GM18519 (cell line): ENCODE measurements at regions not wholly inside any gene's neighbourhood (a gene's known extent, or its start where the extent isn't known, plus 50 kb on each side); places are given as distances from the start of the nearest gene placed in this dataset.

ENCODE experiments used
- ATAC-seq: cut with Tn5 transposase; IDR thresholded peaks from one replicate; pipeline ENCODE4 v1.9.1; 2021; ENCODE audit warnings: mild to moderate bottlenecking, moderate library complexity; ENCODE audit not compliant: unreplicated experiment, low FRiP score

GRCh38 chr3:168490981-168491380 lies 395.3 kb upstream of the GOLIM4 start:
- ATAC-seq: no peak

DNA sequence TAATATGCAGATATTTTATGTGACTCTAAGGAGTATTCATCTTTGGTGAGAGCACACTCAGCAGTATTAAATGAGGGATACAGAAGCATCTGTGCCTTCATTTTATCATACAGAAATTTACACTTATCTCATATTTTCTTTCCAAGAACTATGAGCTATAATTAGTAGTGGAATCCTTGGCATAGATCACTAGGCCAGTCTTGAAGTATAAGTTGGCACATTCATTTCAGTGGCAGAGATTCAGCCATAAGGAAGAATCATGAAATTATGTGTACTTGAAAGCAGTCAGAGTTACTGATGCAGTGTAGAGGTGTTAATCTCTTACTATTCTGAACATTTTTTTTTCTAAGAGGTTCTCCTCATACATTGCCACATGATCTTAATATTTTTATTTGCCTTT lies 393.6 kb upstream of the GOLIM4 start:
- no peak for ATAC-seq

DNA sequence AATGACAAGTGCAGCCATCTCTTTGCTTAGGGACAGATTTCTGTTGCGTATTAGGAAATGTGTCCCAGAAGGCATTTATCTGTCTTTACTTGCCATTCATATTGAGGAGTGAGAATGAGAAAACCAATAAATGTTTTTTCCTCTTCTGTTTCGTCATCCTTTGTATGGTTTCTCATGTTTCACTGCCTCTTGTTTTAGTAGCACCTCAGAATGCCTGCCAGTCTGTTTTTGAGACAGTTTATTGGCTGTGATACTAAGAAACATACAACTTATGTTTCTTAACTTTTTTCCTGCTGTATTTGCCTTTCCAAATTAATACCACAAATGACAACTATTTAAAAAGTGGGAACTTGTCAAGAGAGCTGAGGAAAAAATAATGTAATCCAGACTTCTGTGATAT lies 390.2 kb upstream of the GOLIM4 start:
- no peak for ATAC-seq

DNA sequence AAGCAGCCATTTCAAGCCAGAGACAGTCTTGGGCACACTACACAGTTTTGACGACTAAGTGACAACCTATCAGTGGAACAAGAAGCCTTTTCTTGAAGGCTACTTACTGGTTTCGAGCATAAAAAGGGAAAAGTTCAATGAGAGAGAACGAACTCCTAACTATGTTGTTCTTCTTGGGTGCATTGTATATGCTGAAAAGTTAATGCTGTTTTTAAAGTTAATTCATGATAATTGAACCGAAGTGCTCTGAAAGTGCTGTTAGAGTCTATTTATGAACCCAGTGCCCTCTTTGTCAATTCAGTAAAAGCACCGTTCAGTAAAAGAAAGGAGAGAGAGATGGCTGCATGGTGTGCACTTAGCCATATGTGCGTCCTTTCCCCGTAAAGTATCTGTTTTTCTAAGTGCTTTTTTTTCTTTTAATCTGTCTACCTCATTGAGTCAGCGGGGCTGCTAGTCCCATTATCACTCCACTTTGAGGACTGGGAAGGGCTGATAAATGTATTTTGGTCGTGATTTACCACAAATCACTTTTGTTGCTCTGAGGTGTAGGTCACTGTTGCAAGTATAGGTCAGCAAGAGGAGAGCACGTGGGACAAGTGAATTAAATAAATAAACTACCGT lies 380.7 kb upstream of the GOLIM4 start:
- no peak for ATAC-seq

GRCh38 chr3:168475704-168476103 lies 380.0 kb upstream of the GOLIM4 start:
- no peak for ATAC-seq

DNA sequence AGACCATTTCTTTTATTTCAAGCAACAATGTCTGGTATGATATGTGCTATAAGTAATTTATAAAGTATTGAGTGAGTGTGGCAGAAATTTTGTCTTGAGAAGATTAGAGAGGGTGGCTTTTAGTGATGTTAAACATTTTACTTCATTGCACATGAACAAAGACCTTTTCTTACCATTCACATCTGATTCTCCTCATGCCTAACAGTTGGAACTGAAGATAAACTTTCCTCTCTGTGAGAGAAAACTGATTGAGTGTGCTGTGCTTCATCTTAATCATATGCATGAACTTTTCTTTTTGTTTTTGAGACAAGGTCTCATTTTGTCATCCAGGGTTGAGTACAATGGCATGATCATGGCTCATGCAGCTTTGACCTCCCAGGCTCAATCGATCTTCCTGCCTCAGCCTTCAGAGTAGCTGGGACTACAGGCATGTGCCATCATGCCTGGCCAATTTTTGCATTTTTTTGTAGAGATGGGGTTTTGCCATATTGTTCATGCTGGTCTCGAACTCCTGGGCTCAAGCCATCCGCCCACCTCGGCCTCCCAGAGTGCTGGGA lies 377.7 kb upstream of the GOLIM4 start:
- ATAC-seq: no peak

DNA sequence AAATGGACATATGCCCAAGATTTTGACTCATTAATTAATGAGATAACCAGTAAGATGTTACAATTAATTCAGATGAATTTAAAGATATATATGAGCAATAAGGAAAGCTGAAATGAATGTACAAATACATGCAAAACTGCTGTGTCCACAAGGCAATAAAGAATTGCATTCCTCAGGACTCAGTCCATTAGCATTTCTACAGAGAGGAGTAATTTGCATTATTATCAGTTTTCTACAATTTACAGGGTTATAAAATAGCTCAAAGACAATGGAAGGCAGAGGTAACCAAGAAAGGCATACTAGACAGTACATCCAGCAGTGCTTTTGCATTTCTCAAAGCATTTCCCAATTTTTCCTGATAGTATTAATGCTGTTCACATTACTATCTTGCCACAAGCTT lies 377.1 kb upstream of the GOLIM4 start:
- ATAC-seq: no peak

GRCh38 chr3:168470380-168470779 lies 374.7 kb upstream of the GOLIM4 start:
- ATAC-seq: no peak

DNA sequence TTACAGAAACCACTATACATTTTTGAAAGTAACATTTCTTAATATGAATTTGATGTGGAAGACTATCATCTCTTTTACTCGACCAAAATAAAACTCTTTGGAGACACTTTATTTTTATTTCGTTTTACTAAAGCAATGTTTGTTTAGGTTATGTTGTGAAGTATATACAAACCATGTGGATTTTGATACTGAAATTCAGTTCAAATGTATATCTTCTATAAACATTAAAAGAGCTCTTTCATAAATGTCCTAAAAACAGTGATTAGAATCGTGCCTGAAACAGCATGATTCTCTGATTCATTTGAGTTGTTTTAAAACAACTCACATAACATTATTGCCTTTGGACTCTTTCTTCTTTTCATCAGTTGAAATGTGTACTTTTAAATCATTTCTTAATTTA lies 373.7 kb upstream of the GOLIM4 start:
- no peak for ATAC-seq

DNA sequence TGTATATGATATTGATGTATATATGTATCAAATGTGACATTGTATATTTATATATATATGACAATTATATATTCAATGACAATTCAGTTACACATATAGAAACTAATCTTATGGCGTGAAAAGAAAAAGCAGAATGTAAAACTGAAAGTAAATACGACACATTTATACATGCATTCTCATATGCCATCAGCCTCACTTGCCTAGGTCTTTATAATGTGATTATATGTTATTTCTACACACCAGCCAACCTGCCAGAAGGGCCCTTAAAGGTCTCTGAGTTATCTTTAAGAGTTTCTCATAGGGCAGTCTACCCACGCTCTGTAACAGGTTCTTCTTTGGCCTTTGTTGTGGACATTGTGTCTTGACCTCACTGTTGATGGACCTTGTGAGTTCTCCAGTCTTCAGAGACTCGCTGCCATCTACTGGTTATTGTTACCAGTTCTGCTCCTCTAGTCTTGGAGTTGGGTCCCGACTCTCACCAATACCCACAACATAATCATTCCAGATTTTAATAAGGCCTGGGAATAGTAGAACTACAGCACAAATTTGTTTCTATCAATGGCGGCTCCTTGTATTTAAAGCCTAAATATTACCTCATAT lies 371.5 kb upstream of the GOLIM4 start:
- ATAC-seq: peak; percentile 54

GRCh38 chr3:168461793-168462192 lies 366.1 kb upstream of the GOLIM4 start:
- no peak for ATAC-seq

DNA sequence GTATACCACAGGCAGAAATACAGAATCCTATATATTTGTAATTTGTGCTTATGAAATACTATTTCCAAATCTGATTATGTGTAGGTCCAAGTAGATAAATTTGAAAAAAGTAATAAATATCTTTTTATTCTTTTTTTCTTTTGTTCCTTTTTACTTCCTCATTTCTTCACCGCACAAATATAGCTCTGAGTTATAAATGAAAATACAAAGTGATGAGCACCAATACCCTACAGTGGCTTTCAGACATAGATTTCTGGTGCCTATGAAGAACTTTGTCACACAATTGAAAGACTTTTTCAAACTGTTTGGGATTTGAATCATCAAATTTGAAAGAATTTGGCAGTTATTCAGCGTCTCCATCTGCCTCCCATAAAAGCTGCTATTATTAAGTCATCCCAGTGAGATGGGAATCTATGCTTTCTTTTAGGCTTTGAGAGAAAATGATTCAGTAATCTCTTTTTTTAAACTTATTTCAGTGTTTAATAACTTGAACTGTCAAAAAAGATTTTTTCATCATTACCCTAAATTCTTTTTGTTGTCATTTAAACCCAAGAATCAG lies 363.6 kb upstream of the GOLIM4 start:
- ATAC-seq: no peak

GRCh38 chr3:168457954-168458539 lies 362.3 kb upstream of the GOLIM4 start:
- ATAC-seq: no peak

DNA sequence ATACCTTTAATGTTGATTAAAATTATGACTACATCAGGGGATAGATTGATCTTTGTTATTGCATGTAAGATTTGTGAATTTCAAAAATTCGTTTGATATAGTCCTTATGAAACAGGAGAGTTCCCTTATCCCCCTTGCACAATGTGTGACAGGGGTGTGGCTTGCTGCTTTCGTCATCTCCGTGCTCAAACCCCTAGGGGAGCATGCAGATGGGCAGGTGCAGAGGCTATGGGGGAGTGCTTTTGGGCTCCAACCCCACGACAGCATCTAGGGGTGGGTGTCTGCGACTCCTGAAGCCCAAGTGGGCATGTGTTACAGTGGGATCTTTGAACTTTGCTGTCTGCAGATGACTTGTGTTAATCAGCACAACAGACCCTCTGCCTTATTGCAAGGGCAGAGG lies 360.1 kb upstream of the GOLIM4 start:
- ATAC-seq: no peak

GRCh38 chr3:168453623-168454022 lies 357.9 kb upstream of the GOLIM4 start:
- no peak for ATAC-seq

DNA sequence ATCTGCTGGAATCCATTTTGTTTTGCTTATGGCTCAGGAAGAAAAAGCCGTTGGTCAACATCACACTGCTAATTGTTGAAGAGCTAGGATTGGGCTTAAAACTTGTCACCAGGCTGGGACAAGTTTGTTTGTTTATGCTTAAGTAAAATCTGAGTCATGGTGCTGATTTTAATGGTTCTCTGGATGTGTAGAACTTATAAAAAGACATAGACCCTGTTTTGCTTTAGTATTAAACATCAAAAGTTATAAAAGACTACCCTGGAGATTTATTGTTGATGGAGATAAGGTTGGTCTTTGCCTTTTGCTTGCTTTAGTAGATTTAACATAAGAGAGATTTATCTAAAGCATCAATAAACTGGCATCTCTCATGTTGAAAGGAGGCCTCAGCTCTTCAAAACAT lies 348.2 kb upstream of the GOLIM4 start:
- ATAC-seq: no peak

DNA sequence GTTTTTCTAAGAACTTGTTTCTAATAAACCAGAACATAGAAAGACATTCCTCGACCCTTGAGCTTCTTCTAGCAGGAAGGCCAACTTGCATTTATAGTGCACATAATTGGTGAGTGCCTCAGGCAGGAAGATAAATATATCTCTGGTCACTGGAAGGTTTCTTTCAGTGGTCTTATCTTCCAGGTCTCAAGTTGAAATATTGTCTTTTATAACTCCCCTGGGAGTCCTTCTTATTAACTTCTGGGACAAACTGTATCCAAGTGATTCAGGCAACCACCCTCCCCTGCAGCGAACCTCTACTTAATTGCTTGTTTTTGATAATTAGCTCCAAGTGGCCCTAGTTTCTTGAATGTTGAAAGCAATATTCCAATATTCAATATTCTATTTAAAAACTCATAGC lies 346.8 kb upstream of the GOLIM4 start:
- ATAC-seq: no peak

- ATAC-seq: no peak
These were observed 340.6 kb upstream of the GOLIM4 start for GRCh38 chr3:168436245-168436724.

DNA sequence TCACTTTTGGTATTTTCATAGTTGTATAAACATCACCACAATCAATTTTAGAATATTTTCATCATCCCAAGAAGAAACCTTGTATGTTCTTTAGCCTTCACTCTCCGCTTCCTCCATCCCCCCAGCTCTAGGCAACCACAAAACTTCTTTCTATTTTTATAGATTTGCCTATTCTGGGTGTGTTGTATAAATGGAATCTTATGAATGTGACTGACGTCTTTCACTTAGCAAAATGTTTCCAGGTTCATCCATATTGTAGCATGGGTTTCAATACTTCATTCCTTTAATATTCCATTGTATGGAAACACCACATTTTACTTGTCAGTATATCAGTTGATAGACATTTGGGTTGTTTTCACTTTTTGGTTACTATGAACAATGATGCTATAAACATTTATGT lies 335.8 kb upstream of the GOLIM4 start:
- no peak for ATAC-seq

- no peak for ATAC-seq
These were observed 332.2 kb upstream of the GOLIM4 start for GRCh38 chr3:168427835-168428475.

GRCh38 chr3:168427156-168427555 lies 331.4 kb upstream of the GOLIM4 start:
- no peak for ATAC-seq
